Fibroblast of villous mesenchyme (primary cell): ENCODE measurements at regions not wholly inside any gene's neighbourhood (a gene's known extent, or its start where the extent isn't known, plus 50 kb on each side); places are given as distances from the start of the nearest gene placed in this dataset.
"Not testable (repeated sequence)": the region's sequence is repeated elsewhere in the genome, so short reads cannot be mapped to it uniquely, and the experiment has no call there.

Source experiments
- DNase-seq: peaks from one replicate; pipeline ENCODE4 v3.0.0-alpha.2; 2010; ENCODE audit warnings: low read depth
- H3K4me3 ChIP-seq: 2 replicates; pipeline ENCODE4 v1.5.1; 2011; ENCODE audit warnings: low read depth, mild to moderate bottlenecking, low read length
- CTCF ChIP-seq: IDR thresholded peaks from 2 replicates; pipeline ENCODE4 v1.5.1; 2012; ENCODE audit warnings: low read depth, mild to moderate bottlenecking, low read length; ENCODE audit not compliant: insufficient read depth

- no peak for TF ChIP-seq CTCF
- no peak overlapping the region for H3K4me3 ChIP-seq
- DNase-seq: no peak
Observed at GRCh38 chr14:30356438-30357202, 202.3 kb upstream of the G2E3 start.

GRCh38 chr14:30357791-30358190 lies 201.2 kb upstream of the G2E3 start:
- no peak for DNase-seq
- H3K4me3 ChIP-seq: no peak overlapping the region
- TF ChIP-seq CTCF: no peak

GRCh38 chr14:30362369-30363218 lies 196.4 kb upstream of the G2E3 start:
- no peak for DNase-seq
- no peak for TF ChIP-seq CTCF
- H3K4me3 ChIP-seq: no peak overlapping the region

- H3K4me3 ChIP-seq: peak overlapping the region; percentile 53
- DNase-seq: not testable (repeated sequence)
Observed at GRCh38 chr14:30363219-30363880, 195.6 kb upstream of the G2E3 start.

- DNase-seq: no peak
- TF ChIP-seq CTCF: no peak
- H3K4me3 ChIP-seq: no peak overlapping the region
Observed at GRCh38 chr14:30369502-30370180, 189.3 kb upstream of the G2E3 start.

- TF ChIP-seq CTCF: no peak
- no peak overlapping the region for H3K4me3 ChIP-seq
- DNase-seq: no peak
Observed at GRCh38 chr14:30373053-30373452, 185.9 kb upstream of the G2E3 start.
